Panc1 (cell line): ENCODE measurements at regions not wholly inside any gene's neighbourhood (a gene's known extent, or its start where the extent isn't known, plus 50 kb on each side); places are given as distances from the start of the nearest gene placed in this dataset.

ENCODE experiments used
- ATAC-seq: fragments of 200-7000 bp; cut with Tn5 transposase; 2 replicates; pipeline ENCODE4 v1.9.1; 2020; ENCODE audit warnings: mild to moderate bottlenecking, moderate library complexity
- BruUV-seq: library from RNA; stranded (reverse); fragments of 400-500 nt; replicated peaks from 2 replicates; lab custom pipeline; 2021; lab: Mats Ljungman, UMichigan
- CTCF ChIA-PET: fragments of 300-600 bp; sonication (Branson Sonifier 250); formaldehyde crosslinking; loops from one replicate; lab custom pipeline; 2022; ENCODE audit warnings: antibody characterized with exemption; lab: Charles Lee
- POLR2A ChIA-PET: fragments of 300-600 bp; sonication (Branson Sonifier 250); formaldehyde crosslinking; loops from one replicate; lab custom pipeline; 2022; ENCODE audit warnings: antibody characterized with exemption; lab: Charles Lee
- DNase-seq: peaks from one replicate; pipeline ENCODE4 v3.0.0-alpha.2; 2010; ENCODE audit warnings: low read depth, low spot score
- H3K27ac ChIP-seq: 2 replicates; pipeline ENCODE4 v1.5.1; 2011; ENCODE audit warnings: mild to moderate bottlenecking, low read length, inconsistent platforms
- H3K27me3 ChIP-seq: fragments of 200-500 bp; sonication (Bioruptor generic); 2 replicates; pipeline ENCODE4 v1.6.0; 2014; ENCODE audit warnings: low read length, inconsistent platforms; ENCODE audit not compliant: control insufficient read depth, insufficient read depth
- H3K36me3 ChIP-seq: fragments of 200-500 bp; sonication (Bioruptor generic); 2 replicates; pipeline ENCODE4 v1.5.1; 2014; ENCODE audit warnings: inconsistent platforms, mild to moderate bottlenecking, low read length, moderate library complexity; ENCODE audit not compliant: control insufficient read depth, insufficient read depth
- H3K4me1 ChIP-seq: 2 replicates; pipeline ENCODE4 v1.5.1; 2011; ENCODE audit warnings: inconsistent platforms, mild to moderate bottlenecking, low read length, moderate library complexity; ENCODE audit not compliant: control insufficient read depth, insufficient read depth
- H3K4me3 ChIP-seq, 2 experiments: 2 replicates each; pipeline ENCODE4 v1.5.1; 2011 to 2012; ENCODE audit warnings: low read depth in 2 of 2, low read length in 2 of 2, mild to moderate bottlenecking in 2 of 2, inconsistent platforms in 1 of 2, moderate library complexity in 1 of 2
- H3K9me3 ChIP-seq: fragments of 200-500 bp; sonication (Bioruptor generic); 2 replicates; pipeline ENCODE4 v1.5.1; 2014; ENCODE audit warnings: low read depth, mild to moderate bottlenecking, inconsistent platforms, low read length, moderate library complexity; ENCODE audit not compliant: control insufficient read depth, insufficient read depth
- CTCF ChIP-seq: fragments of 450-650 bp; IDR thresholded peaks from 2 replicates; pipeline ENCODE4 v1.5.1; 2017; ENCODE audit warnings: mild to moderate bottlenecking
- POLR2AphosphoS5 ChIP-seq: IDR thresholded peaks from 2 replicates; pipeline ENCODE4 v1.6.1; 2012; ENCODE audit warnings: mild to moderate bottlenecking, low read depth, low read length, moderate library complexity
- REST ChIP-seq, 2 experiments: IDR thresholded peaks; 2 replicates each; pipeline ENCODE4 v1.6.1; 2011 to 2012; ENCODE audit warnings: low read depth in 2 of 2, control low read depth in 1 of 2, low read length in 1 of 2, mild to moderate bottlenecking in 1 of 2, moderate library complexity in 1 of 2; ENCODE audit not compliant: insufficient read depth in 1 of 2
- SIN3A ChIP-seq: IDR thresholded peaks from 2 replicates; pipeline ENCODE4 v1.6.1; 2012; ENCODE audit warnings: low read depth, mild to moderate bottlenecking, low read length, moderate library complexity, borderline replicate concordance; ENCODE audit not compliant: insufficient read depth
- TCF7L2 ChIP-seq: IDR thresholded peaks from 2 replicates; pipeline ENCODE4 v1.6.1; 2011; ENCODE audit warnings: mild to moderate bottlenecking, low read depth, low read length, inconsistent platforms
- in situ Hi-C: cut with HindIII; loops from 2 replicates; pipeline ENCODE4 v1.10.0; 2016; ENCODE audit warnings: low sequenced_read_pairs, low pct_unique_long_range_greater_than_20kb
- intact Hi-C: fragments of 100-400 bp; cut with micrococcal nuclease; formaldehyde crosslinking; loops from one replicate; pipeline ENCODE4 v1.10.0; 2022; ENCODE audit not compliant: unreplicated experiment

GRCh38 chr5:167123126-167123525 is 1168.3 kb upstream of the WWC1 start:
- H3K4me3 ChIP-seq = no peak overlapping the region
- no peaks in the 10 kb centered on the region for H3K4me1 ChIP-seq
- intact Hi-C loops = no loop called here
- no peak overlapping the region for H3K27ac ChIP-seq
- ChIA-PET CTCF (no interaction called here), POLR2A (no interaction called here)
- in situ Hi-C loops = no loop called here
- ATAC-seq (no peak), DNase-seq (no peak)
- BruUV-seq = no TSS peak
- no peak for TF ChIP-seq POLR2AphosphoS5
- no peak for TF ChIP-seq SIN3A
- no peak for TF ChIP-seq CTCF
- TF ChIP-seq TCF7L2 = no peak
- no peak for TF ChIP-seq REST (IDR thresholded peaks at IDR 0.05; ENCODE audit: insufficient read depth in 1 of 2, low read depth in 2 of 2, low read length in 1 of 2)
- H3K36me3 ChIP-seq = no peaks in the 10 kb centered on the region
- no peaks in the 10 kb centered on the region for H3K9me3 ChIP-seq
- no peaks in the 10 kb centered on the region for H3K27me3 ChIP-seq

GRCh38 chr5:167128581-167128980 is 1162.9 kb upstream of the WWC1 start:
- Histone ChIP-seq H3K9me3 (no peaks in the 10 kb centered on the region), H3K27me3 (no peaks in the 10 kb centered on the region), H3K4me3 (no peak overlapping the region), H3K4me1 (no peaks in the 10 kb centered on the region), H3K36me3 (no peaks in the 10 kb centered on the region), H3K27ac (no peak overlapping the region)
- no peak for ATAC-seq
- in situ Hi-C loops (no loop called here), intact Hi-C loops (no loop called here)
- ChIA-PET POLR2A (no interaction called here), CTCF (no interaction called here)
- BruUV-seq = no TSS peak
- DNase-seq = no peak
- TF ChIP-seq TCF7L2 (no peak), CTCF (no peak), SIN3A (no peak), POLR2AphosphoS5 (no peak), REST (IDR thresholded peaks at IDR 0.05; ENCODE audit: insufficient read depth in 1 of 2, low read depth in 2 of 2, low read length in 1 of 2) (no peak)
